ENCODE measurements at regions not wholly inside any gene's neighbourhood (a gene's known extent, or its start where the extent isn't known, plus 50 kb on each side); places are given as distances from the start of the nearest gene placed in this dataset.
"Not testable (repeated sequence)": the region's sequence is repeated elsewhere in the genome, so short reads cannot be mapped to it uniquely, and the experiment has no call there.

GRCh38 chr17:70374496-70374895 is 205.2 kb downstream of the KCNJ2 start:
- Histone ChIP-seq H3K9ac (ENCODE audit: low read depth, low read length) (no peak overlapping the region), H3K36me3 (ENCODE audit: control insufficient read depth, insufficient read depth, low read length) (no peaks in the 10 kb centered on the region), H3K9me3 (ENCODE audit: control insufficient read depth, insufficient read depth, low read length) (no peaks in the 10 kb centered on the region), H3K27ac (ENCODE audit: low read depth, low read length) (no peak overlapping the region), H3K4me1 (ENCODE audit: control insufficient read depth, insufficient read depth, low read length) (peaks cover 8% of the 10 kb centered on the region; the same call in 1 of the 2 replicates), H3K4me3 (ENCODE audit: low read depth, low read length) (no peak overlapping the region), H3K27me3 (ENCODE audit: control insufficient read depth, insufficient read depth, low read length) (no peaks in the 10 kb centered on the region)

GRCh38 chr17:70375406-70375805 is 206.1 kb downstream of the KCNJ2 start:
- no peaks in the 10 kb centered on the region for H3K9me3 ChIP-seq (ENCODE audit: control insufficient read depth, insufficient read depth, low read length)
- H3K4me1 ChIP-seq (ENCODE audit: control insufficient read depth, insufficient read depth, low read length) = peaks cover 8% of the 10 kb centered on the region; the same call in 1 of the 2 replicates
- no peaks in the 10 kb centered on the region for H3K27me3 ChIP-seq (ENCODE audit: control insufficient read depth, insufficient read depth, low read length)
- H3K4me3 ChIP-seq (ENCODE audit: low read depth, low read length) = no peak overlapping the region
- H3K27ac ChIP-seq (ENCODE audit: low read depth, low read length) = no peak overlapping the region
- H3K9ac ChIP-seq (ENCODE audit: low read depth, low read length) = no peak overlapping the region
- H3K36me3 ChIP-seq (ENCODE audit: control insufficient read depth, insufficient read depth, low read length) = no peaks in the 10 kb centered on the region

- no peak overlapping the region for H3K27ac ChIP-seq (ENCODE audit: low read depth, low read length)
- no peaks in the 10 kb centered on the region for H3K27me3 ChIP-seq (ENCODE audit: control insufficient read depth, insufficient read depth, low read length)
- no peak overlapping the region for H3K9ac ChIP-seq (ENCODE audit: low read depth, low read length)
- H3K36me3 ChIP-seq (ENCODE audit: control insufficient read depth, insufficient read depth, low read length) = no peaks in the 10 kb centered on the region
- H3K4me1 ChIP-seq (ENCODE audit: control insufficient read depth, insufficient read depth, low read length) = peaks cover 8% of the 10 kb centered on the region; the same call in 1 of the 2 replicates
- H3K4me3 ChIP-seq (ENCODE audit: low read depth, low read length) = no peak overlapping the region
- H3K9me3 ChIP-seq (ENCODE audit: control insufficient read depth, insufficient read depth, low read length) = no peaks in the 10 kb centered on the region
Observed at GRCh38 chr17:70375813-70376770, 206.8 kb downstream of the KCNJ2 start.

GRCh38 chr17:70377654-70378053 is 208.3 kb downstream of the KCNJ2 start:
- peaks cover 8% of the 10 kb centered on the region; the same call in 1 of the 2 replicates for H3K4me1 ChIP-seq (ENCODE audit: control insufficient read depth, insufficient read depth, low read length)
- H3K27me3 ChIP-seq (ENCODE audit: control insufficient read depth, insufficient read depth, low read length) = no peaks in the 10 kb centered on the region
- no peaks in the 10 kb centered on the region for H3K9me3 ChIP-seq (ENCODE audit: control insufficient read depth, insufficient read depth, low read length)
- H3K4me3 ChIP-seq (ENCODE audit: low read depth, low read length) = no peak overlapping the region
- H3K36me3 ChIP-seq (ENCODE audit: control insufficient read depth, insufficient read depth, low read length) = no peaks in the 10 kb centered on the region
- H3K9ac ChIP-seq (ENCODE audit: low read depth, low read length) = no peak overlapping the region
- no peak overlapping the region for H3K27ac ChIP-seq (ENCODE audit: low read depth, low read length)

GRCh38 chr17:70378076-70378475 is 208.7 kb downstream of the KCNJ2 start:
- H3K9ac ChIP-seq (ENCODE audit: low read depth, low read length) = no peak overlapping the region
- H3K4me3 ChIP-seq (ENCODE audit: low read depth, low read length) = no peak overlapping the region
- no peak overlapping the region for H3K27ac ChIP-seq (ENCODE audit: low read depth, low read length)
- H3K4me1 ChIP-seq (ENCODE audit: control insufficient read depth, insufficient read depth, low read length) = peaks cover 8% of the 10 kb centered on the region; the same call in 1 of the 2 replicates
- H3K9me3 ChIP-seq (ENCODE audit: control insufficient read depth, insufficient read depth, low read length) = no peaks in the 10 kb centered on the region
- H3K36me3 ChIP-seq (ENCODE audit: control insufficient read depth, insufficient read depth, low read length) = no peaks in the 10 kb centered on the region
- no peaks in the 10 kb centered on the region for H3K27me3 ChIP-seq (ENCODE audit: control insufficient read depth, insufficient read depth, low read length)

GRCh38 chr17:70379945-70380344 is 210.6 kb downstream of the KCNJ2 start:
- no peak overlapping the region for H3K4me3 ChIP-seq (ENCODE audit: low read depth, low read length)
- H3K9me3 ChIP-seq (ENCODE audit: control insufficient read depth, insufficient read depth, low read length) = no peaks in the 10 kb centered on the region
- no peak overlapping the region for H3K27ac ChIP-seq (ENCODE audit: low read depth, low read length)
- peaks cover 8% of the 10 kb centered on the region; the same call in 1 of the 2 replicates for H3K4me1 ChIP-seq (ENCODE audit: control insufficient read depth, insufficient read depth, low read length)
- H3K36me3 ChIP-seq (ENCODE audit: control insufficient read depth, insufficient read depth, low read length) = no peaks in the 10 kb centered on the region
- H3K27me3 ChIP-seq (ENCODE audit: control insufficient read depth, insufficient read depth, low read length) = no peaks in the 10 kb centered on the region
- H3K9ac ChIP-seq (ENCODE audit: low read depth, low read length) = no peak overlapping the region

GRCh38 chr17:70381916-70382315 is 212.6 kb downstream of the KCNJ2 start:
- H3K36me3 ChIP-seq (ENCODE audit: control insufficient read depth, insufficient read depth, low read length); H3K9ac ChIP-seq (ENCODE audit: low read depth, low read length); H3K27me3 ChIP-seq (ENCODE audit: control insufficient read depth, insufficient read depth, low read length); H3K4me3 ChIP-seq (ENCODE audit: low read depth, low read length); H3K27ac ChIP-seq (ENCODE audit: low read depth, low read length); H3K9me3 ChIP-seq (ENCODE audit: control insufficient read depth, insufficient read depth, low read length); H3K4me1 ChIP-seq (ENCODE audit: control insufficient read depth, insufficient read depth, low read length): not testable (repeated sequence)

- Histone ChIP-seq H3K36me3 (ENCODE audit: control insufficient read depth, insufficient read depth, low read length) (no peaks in the 10 kb centered on the region), H3K27me3 (ENCODE audit: control insufficient read depth, insufficient read depth, low read length) (no peaks in the 10 kb centered on the region), H3K9me3 (ENCODE audit: control insufficient read depth, insufficient read depth, low read length) (no peaks in the 10 kb centered on the region), H3K4me1 (ENCODE audit: control insufficient read depth, insufficient read depth, low read length) (no peaks in the 10 kb centered on the region), H3K9ac (ENCODE audit: low read depth, low read length) (no peak overlapping the region), H3K4me3 (ENCODE audit: low read depth, low read length) (no peak overlapping the region), H3K27ac (ENCODE audit: low read depth, low read length) (no peak overlapping the region)
Observed at GRCh38 chr17:70388326-70388725, 219.0 kb downstream of the KCNJ2 start.

- not testable (repeated sequence) for H3K4me3 ChIP-seq (ENCODE audit: low read depth, low read length); H3K27me3 ChIP-seq (ENCODE audit: control insufficient read depth, insufficient read depth, low read length); H3K9ac ChIP-seq (ENCODE audit: low read depth, low read length); H3K36me3 ChIP-seq (ENCODE audit: control insufficient read depth, insufficient read depth, low read length); H3K4me1 ChIP-seq (ENCODE audit: control insufficient read depth, insufficient read depth, low read length); H3K9me3 ChIP-seq (ENCODE audit: control insufficient read depth, insufficient read depth, low read length); H3K27ac ChIP-seq (ENCODE audit: low read depth, low read length)
Observed at GRCh38 chr17:70389232-70389757, 220.0 kb downstream of the KCNJ2 start.

- Histone ChIP-seq H3K9me3 (ENCODE audit: control insufficient read depth, insufficient read depth, low read length) (no peaks in the 10 kb centered on the region), H3K27me3 (ENCODE audit: control insufficient read depth, insufficient read depth, low read length) (no peaks in the 10 kb centered on the region), H3K9ac (ENCODE audit: low read depth, low read length) (no peak overlapping the region), H3K27ac (ENCODE audit: low read depth, low read length) (no peak overlapping the region), H3K36me3 (ENCODE audit: control insufficient read depth, insufficient read depth, low read length) (no peaks in the 10 kb centered on the region), H3K4me3 (ENCODE audit: low read depth, low read length) (no peak overlapping the region), H3K4me1 (ENCODE audit: control insufficient read depth, insufficient read depth, low read length) (no peaks in the 10 kb centered on the region)
Observed at GRCh38 chr17:70390049-70390448, 220.7 kb downstream of the KCNJ2 start.

GRCh38 chr17:70394473-70395232 is 225.3 kb downstream of the KCNJ2 start:
- Histone ChIP-seq H3K36me3 (ENCODE audit: control insufficient read depth, insufficient read depth, low read length) (no peaks in the 10 kb centered on the region), H3K4me1 (ENCODE audit: control insufficient read depth, insufficient read depth, low read length) (no peaks in the 10 kb centered on the region), H3K9ac (ENCODE audit: low read depth, low read length) (no peak overlapping the region), H3K9me3 (ENCODE audit: control insufficient read depth, insufficient read depth, low read length) (no peaks in the 10 kb centered on the region; the same call in 1 of the 2 replicates), H3K27ac (ENCODE audit: low read depth, low read length) (no peak overlapping the region), H3K27me3 (ENCODE audit: control insufficient read depth, insufficient read depth, low read length) (no peaks in the 10 kb centered on the region), H3K4me3 (ENCODE audit: low read depth, low read length) (no peak overlapping the region)

All from HUES48 (cell line).